NOMO-1 treated with dmso at 0.1 percent for 144 hours (cell line): ENCODE measurements at regions not wholly inside any gene's neighbourhood (a gene's known extent, or its start where the extent isn't known, plus 50 kb on each side); places are given as distances from the start of the nearest gene placed in this dataset.

Experiments
- DNase-seq: peaks from one replicate; lab custom pipeline; 2025; ENCODE audit not compliant: unreplicated experiment; lab: John Stamatoyannopoulos, UW

- DNase-seq = no peak
These were observed 56.9 kb downstream of the RDH14 start for GRCh38 chr2:18503376-18504228.

DNA sequence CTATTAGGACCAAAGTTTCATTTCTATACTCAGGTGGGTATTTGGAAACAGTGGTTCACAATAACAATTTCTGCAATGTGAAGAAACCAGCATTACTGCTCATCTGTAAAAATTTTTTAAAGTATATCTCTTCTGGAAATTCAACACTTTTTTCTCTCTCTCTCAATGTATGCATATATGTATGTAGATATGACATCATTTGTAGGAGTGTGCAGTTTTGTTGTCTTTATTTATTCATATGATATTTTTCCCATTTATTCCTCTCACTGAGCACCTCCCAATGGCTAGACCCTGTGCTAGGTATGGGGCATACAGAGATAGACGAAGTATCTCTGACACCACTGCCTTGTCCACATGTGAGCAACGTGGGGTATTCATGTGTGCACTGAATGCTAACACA lies 58.3 kb downstream of the RDH14 start:
- no peak for DNase-seq

DNA sequence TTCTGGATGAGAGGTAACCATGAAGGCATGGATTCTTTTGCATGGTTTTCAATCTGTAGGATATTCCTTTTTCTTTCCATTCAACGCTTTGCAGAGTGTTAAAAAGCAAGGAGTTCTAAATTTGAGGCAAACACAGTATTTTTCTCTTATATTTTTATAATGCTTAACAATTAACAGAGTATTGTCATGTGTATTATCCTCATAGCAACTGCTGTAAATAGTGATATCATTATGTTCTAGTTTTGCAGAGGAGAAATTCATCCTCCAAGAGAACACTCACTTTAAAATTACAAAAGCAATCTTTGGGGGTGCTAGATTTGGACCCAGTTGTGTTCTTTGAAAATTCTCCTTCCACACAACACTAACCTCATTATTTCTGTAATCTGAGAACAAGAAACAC lies 58.7 kb downstream of the RDH14 start:
- no peak for DNase-seq

- DNase-seq = no peak
These were observed 59.3 kb downstream of the RDH14 start for GRCh38 chr2:18501156-18501555.

DNA sequence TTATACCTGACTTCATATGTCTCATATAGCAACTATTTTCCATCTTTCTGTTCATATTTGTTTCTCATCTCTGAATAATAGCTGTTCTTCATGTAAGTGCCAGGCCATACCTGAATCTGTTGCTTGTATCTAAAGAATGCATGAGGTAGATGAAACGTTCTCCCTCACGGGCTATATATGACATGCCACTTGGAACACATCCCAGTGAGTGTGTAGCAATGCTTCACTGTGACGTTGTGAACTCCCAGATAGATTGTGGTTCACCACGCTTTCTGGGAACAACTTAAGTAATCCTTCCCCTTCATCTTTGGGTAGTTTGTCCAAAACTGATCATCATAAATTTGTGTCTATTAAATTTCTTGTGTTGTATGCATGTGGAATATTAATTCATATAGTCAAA lies 60.1 kb downstream of the RDH14 start:
- no peak for DNase-seq

- DNase-seq = no peak
These were observed 61.9 kb downstream of the RDH14 start for GRCh38 chr2:18498531-18498930.

DNA sequence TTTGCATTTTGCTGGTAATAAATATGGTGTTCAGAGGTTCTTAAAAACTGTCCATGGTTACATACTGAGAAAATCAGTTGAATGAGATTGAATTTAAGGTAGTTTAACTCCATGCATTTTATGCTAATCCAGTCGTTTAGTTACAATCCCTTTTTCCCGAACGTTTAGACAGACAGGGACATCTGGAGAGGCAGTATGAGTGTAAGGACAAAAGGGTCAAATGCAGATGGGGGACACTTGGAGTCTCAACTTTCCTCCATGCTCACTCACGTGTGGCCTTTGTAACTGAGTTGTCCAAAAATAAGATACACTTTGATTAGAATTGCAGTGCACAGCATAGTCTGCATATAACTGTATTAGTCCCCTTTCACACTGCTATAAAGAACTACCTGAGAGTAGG lies 63.9 kb downstream of the RDH14 start:
- DNase-seq = no peak

DNA sequence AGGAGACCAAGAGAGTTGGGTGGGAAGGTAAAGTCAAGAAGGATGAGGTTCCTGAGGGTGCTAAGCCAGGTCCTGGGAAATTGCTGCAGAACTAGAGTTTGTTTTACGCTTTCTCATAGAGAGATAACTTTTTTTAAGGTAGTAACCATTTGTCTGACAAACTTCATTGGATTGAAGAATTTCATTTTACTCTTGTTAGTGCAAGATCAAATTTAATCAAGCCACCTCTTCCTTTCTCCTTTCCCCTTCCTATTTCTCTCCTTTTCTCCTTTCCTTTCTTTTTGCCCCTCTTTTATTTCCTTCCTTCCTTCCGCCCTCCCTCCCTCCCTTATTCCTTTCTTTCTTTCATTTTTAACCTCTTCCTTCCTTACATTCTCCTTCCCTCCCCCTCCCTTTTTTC lies 65.4 kb downstream of the RDH14 start:
- no peak for DNase-seq

- no peak for DNase-seq
These were observed 67.7 kb downstream of the RDH14 start for GRCh38 chr2:18492721-18493120.

DNA sequence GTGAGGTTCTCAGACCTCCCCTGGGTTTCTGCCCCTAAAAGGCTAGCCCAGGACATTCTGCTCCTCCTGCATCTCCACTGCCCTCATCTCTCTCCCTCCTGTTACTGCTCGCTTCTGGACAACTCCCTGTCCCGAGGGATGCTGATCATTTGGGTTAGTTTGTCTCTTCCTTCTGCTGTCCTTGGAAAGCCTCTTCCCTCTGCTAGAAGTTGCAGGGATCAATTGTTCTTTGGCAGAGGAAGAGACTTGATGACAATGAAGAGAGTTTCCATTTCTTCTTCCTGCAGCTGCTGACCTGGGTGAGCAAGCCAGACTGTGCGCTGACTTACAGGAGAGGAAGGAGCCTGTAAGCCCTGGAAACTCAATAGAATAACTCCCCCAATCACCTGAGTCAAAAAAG lies 68.9 kb downstream of the RDH14 start:
- no peak for DNase-seq

DNA sequence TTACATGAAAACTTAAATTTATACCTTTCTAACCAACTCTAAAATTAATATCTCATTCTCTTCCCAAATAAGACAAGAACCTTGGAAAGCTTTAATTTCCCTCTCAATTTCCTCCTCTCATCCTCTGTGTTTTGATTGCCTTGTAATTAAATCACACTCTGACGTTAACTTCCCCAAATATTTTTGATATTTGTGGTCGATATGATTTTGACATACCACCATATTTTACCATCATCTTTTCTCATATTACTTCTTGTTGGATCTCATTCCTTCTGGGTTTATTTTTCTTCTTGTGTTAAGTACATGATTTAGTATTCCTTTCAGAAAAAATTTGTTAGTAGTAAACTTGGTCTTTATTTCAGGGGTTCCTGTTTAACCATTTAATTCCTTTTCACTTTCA lies 69.6 kb downstream of the RDH14 start:
- DNase-seq = no peak

GRCh38 chr2:18487106-18487913 lies 73.1 kb downstream of the RDH14 start:
- no peak for DNase-seq

- no peak for DNase-seq
These were observed 75.8 kb downstream of the RDH14 start for GRCh38 chr2:18484625-18485024.

GRCh38 chr2:18483896-18484295 lies 76.6 kb downstream of the RDH14 start:
- DNase-seq = no peak

- DNase-seq = no peak
These were observed 77.8 kb downstream of the RDH14 start for GRCh38 chr2:18482666-18483065.

- no peak for DNase-seq
These were observed 80.5 kb downstream of the RDH14 start for GRCh38 chr2:18479947-18480369.

- no peak for DNase-seq
These were observed 83.2 kb downstream of the RDH14 start for GRCh38 chr2:18477293-18477692.

DNA sequence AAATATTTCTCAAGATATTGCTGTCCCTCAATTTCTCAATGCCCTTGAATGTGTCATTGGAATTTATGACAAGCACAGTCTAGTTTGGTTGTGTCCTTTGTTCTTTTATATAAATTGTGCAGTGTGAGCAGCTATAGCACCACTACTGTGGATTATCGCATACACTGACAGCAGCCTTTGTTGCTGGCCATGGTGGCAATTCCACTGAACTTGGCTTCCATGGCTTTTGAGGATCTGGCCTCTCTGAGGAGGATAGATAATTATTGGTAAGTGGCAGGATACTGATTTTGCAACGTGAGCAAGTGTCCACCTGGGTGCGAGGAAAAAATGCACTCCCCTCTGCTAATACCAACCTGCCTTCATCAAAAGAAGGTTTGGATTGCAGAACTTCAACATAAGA lies 84.0 kb downstream of the RDH14 start:
- no peak for DNase-seq

GRCh38 chr2:18475884-18476283 lies 84.6 kb downstream of the RDH14 start:
- no peak for DNase-seq

DNA sequence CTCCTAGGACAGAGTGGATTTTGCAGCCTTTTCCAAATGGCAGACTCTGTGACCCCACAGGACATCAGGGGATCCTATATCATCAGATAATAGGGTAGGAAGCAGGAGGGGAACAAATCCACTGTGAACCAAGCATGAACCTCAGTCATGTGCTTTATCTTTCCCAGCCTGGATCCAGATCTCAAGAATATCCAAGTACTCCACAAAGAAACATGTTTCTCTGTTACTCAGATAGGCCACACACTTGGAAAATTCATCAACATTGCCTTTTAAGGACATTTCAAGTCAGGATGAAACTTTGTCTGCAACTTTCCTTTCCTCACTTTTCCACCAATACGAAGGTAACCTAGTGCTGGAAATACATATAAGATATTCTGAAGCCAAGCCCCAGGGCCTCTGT lies 85.8 kb downstream of the RDH14 start:
- DNase-seq = no peak

DNA sequence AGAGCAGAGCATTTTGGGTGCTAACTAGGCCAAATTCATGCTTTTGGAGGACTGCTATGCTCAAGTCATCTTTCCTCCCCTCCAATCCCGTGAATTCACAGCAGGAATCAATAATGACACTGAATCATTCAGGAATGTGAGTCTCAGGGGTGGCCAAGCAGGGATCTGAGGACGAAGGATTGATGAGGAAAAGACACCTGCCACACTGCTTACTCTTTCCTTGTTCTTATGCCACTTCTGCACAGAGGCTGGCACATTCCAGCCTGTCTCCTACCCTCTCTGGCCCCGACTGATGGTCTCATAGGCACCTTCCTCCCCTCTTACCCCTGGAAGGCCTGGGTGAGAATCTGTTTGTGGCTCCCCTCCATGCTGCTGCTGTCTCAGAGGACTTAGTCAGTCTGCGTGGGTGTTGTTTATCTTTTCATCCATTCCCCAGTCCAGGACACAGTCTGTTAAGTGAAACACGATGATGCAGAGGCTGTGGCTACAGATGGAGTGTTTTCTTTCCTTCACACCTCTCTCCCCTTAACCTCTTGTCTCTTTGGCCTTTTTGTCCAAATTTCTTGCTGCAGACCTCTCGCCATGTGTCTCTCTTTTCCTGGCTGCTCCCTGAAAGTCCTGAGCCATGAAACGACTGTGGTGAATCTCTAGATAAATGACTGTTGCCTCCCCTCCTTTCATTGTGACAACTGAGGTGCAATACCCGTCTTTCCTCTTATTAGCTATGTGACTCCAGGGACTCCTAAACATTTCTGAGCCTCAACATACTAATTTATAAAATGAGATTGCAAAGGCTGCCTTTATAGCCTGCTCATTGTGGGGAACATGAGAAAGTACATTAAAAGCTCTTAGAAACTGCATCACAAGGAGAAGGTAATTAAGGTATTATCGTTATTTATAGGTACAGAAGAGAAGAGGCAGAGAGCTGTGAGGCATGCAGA lies 86.9 kb downstream of the RDH14 start:
- DNase-seq = no peak
